Stimulated activated CD4-positive, alpha-beta T cell treated with anti-CD3 and anti-CD28 coated beads, TNF-alpha, amount 100 ng/mL, for 1 hour (primary cell): ENCODE measurements at regions not wholly inside any gene's neighbourhood (a gene's known extent, or its start where the extent isn't known, plus 50 kb on each side); places are given as distances from the start of the nearest gene placed in this dataset.
"Not testable (repeated sequence)": the region's sequence is repeated elsewhere in the genome, so short reads cannot be mapped to it uniquely, and the experiment has no call there.

Experiments
- DNase-seq, 3 donors: peaks; one replicate each; pipeline ENCODE4 v3.0.0-alpha.2; 2020; ENCODE audit warnings: low read depth in 3 of 3, low spot score in 1 of 3

- DNase-seq = no peak
These were observed 60.2 kb downstream of the TFAP2C start for GRCh38 chr20:56689318-56689717.

DNA sequence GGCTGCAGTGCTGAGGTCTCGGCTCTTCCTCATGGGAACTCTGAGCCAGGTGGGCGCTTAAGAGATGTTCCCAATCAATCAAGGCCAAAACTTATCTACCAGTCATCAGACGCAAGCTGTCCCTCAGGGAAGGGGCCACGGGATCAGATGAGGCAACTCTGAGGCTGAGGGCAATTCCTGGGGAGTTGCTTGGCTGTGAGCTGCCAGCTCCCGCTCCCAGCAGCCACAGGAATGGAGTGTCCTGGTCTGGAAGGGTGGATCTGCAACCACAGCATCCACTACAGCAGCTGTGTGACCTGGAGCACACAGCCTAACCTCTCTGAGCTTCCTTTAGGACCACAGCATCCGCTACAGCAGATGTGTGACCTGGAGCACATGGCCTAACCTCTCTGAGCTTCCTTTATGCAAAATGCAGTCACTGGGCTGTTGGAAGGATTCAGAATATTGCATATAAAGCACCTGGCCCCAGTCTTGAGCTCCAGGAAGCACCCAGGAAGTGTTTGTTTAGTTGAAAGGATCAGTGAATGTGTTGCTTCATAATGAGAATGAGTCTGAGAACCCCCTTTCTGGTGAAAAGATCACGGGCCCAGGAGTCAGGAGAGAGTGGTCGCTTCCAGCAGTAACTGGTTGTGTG is 60.9 kb downstream of the TFAP2C start:
- DNase-seq = no peak

DNA sequence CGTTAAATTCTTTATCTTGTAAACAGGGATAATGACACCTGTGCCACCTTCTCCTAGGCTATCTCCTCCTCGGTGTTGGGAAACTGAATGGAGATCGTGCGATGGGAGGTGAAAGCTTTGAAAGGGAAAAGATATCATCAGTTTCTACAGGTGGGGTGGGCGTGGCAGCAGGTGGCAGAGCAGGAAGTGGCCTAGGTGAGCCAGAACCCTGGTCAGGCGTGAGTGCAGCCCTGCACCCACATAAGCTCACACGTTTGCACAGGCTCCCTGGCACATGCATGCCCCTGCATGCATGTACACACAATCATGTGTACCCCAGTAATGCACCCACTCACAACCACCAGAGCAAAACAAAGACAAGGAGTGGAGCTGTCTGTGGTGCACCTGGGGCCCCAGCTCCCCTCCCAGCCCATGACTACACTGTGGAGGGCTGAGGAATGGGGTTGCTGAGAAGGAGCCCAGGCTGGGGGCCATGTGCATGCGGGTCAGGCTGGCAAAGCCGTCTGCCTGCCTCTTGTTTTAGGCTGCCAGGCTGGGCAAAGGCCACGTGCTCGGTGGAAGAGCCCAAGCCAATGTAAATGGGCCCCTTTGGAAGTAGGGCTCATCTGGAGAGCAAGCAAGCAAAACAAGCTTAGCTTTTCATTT is 61.5 kb downstream of the TFAP2C start:
- DNase-seq = no peak

GRCh38 chr20:56691325-56691998 is 62.4 kb downstream of the TFAP2C start:
- no peak for DNase-seq

DNA sequence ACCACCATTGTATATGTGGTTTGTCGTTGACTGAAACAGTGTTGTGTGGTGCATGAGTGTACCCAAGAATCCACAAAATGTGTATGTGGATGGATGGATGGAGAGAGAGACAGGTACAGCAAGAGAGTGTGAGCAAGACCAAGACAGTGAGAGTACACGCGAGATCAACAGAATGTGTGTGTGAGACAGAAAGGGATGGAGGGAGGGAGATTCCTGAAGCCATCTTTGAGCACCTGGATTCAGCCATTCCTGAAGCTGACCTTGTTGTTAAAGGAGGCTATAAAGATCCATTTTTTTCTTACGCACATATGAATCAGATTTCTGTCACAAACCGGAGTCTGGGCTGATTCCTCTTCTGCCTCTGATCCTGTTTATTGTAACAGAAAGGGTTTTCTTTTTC is 64.1 kb downstream of the TFAP2C start:
- no peak for DNase-seq

- no peak for DNase-seq
These were observed 68.4 kb downstream of the TFAP2C start for GRCh38 chr20:56697476-56697875.

GRCh38 chr20:56698297-56698696 is 69.2 kb downstream of the TFAP2C start:
- DNase-seq = no peak

DNA sequence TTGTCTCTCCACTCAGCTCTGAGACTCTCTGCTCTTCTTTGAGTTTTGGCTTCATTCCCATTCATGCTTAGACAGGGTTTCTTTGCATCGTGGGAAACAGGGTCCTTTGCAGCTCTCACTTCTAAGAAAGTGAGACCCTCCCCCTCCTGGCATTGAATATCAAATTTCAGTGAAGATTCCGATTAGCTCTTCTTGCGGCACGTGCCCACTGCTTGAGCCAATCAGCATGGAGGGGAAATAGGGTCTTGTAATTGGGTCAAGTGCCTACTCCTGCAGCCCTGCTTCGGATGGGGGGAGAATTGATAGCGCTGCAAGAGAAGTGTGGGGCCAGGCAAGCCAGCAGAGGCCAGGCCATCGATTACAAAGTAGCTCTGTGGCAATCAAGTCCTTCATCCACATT is 69.6 kb downstream of the TFAP2C start:
- no peak for DNase-seq

GRCh38 chr20:56702931-56703840 is 74.1 kb downstream of the TFAP2C start:
- no peak for DNase-seq

GRCh38 chr20:56706867-56707360 is 77.8 kb downstream of the TFAP2C start:
- DNase-seq = no peak

DNA sequence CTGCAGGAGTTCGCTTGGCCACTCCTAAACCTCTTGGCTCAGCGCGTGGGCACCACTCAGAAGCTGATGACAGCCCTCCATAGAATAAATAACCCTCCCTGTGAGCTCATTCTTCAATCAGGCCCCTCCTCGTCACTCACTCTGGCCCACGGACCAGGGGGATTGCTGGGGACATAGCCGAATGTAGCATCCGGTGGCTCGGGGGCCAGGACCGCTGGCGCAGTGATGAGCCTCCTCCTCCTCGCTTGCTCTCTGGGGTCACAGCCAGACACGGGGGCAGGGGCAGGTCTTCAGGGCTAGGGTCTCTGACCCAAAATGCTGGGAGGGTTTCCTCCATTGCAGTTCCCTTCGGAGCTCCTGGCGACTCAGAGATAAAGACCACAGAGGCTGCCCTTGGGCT is 79.9 kb downstream of the TFAP2C start:
- no peak for DNase-seq

DNA sequence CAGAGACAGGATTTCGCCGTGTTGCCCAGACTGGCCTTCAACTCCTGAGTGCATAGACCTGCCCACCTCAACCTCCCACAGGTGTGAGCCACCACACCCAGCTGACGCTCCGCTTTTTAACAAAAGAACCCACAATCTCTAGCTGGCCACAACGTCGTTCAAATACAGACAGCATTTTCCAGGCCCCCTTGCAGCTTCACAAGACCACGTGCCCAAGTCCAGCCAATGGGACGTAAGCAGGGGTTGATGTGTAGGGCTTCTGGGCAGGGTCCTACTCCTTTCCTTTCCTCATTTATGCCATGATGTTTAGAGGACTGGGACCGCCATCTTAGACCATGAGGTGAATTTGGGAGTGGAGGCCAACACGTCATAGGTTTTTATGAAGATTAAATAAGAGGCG is 81.0 kb downstream of the TFAP2C start:
- DNase-seq = no peak

DNA sequence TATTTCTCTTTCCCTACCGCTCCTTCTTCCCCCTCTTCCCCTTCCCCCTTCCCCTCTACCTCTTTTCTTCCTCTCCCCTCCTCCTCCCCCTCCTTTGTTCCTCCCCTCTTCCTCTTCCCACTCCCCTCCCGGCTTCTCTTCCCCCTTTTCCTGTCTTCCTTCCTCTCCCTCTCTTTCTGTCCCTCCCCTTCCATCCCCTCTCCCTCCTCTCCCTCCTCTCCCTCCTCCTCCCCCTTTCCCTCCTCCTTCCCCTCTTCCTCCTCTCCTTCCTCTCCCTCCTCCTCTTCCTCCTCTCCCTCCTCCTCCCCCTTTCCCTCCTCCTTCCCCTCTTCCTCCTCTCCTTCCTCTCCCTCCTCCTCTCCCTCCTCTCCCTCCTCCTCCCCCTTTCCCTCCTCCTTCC is 81.5 kb downstream of the TFAP2C start:
- DNase-seq = not testable (repeated sequence)

DNA sequence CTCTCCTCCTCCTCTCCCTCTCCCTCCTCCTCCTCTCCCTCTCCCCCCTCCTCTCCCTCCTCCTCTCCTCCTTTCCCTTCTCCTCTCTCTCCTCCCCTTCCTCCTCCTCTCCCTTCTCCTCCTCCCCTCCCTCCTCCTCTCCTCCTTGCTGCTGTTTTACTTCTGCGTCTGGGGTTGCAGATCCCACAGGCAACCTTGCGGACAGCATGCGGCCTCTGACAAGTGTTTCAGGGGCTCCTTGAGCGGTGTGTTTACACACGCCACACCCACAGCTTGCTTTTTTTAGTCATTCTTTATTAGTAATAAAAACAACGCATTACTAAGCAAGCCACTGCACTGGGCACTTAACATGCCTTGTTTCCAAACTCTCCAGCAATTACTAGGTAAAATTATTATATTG is 81.9 kb downstream of the TFAP2C start:
- DNase-seq = no peak

GRCh38 chr20:56715309-56715708 is 86.2 kb downstream of the TFAP2C start:
- DNase-seq = no peak

DNA sequence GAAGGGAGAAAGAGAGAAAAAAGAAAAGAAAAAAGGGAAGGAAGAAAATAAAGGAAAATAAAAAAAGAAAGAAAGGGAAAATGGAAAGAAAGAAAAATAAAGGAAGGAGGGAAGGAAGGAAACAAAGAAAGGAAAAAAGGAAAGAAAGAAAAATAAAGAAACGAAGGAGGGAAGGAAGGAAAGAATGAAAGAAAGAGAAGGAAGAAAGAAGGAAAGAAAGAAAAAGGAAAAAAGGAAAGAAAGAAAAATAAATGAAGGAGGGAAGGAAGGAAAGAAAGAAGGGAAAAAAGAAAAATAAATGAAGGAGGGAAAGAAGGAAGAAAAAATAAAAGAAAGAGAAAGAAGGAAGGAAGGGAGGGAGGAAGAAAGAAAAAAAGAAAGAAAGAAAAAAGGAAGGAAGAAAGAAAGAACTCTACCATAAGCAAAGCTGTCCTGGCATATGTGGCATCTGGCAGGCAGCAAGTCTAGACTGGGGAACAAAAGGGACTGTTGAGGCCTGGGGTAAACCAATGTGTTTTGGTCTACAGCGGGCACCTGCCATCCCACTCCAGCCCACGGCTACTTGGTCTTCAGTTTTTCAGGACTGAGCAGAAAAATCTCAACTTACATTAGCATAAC is 86.9 kb downstream of the TFAP2C start:
- no peak for DNase-seq

- DNase-seq = no peak
These were observed 87.7 kb downstream of the TFAP2C start for GRCh38 chr20:56716806-56717205.

DNA sequence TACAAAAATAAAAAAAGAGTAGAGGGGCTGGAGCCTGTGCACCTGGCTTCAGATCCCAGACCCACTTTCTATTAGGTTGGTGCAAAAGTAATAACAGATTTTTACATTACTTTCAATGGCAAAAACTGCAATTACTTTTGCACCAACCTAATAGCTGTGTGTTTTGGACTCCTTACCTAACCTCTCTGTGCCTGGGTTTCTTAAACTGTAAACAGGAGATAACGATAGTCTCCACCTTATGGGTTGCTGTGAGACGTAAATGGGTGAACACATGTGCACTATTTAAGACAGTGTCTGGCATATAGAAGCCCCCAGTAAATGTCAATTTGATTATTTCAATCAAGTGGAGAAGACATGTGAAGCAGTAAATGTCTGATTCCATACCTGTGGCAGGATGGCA is 89.7 kb downstream of the TFAP2C start:
- DNase-seq = no peak

GRCh38 chr20:56720620-56721213 is 91.6 kb downstream of the TFAP2C start:
- DNase-seq = no peak

GRCh38 chr20:56722042-56722441 is 92.9 kb downstream of the TFAP2C start:
- no peak for DNase-seq

GRCh38 chr20:56723331-56723730 is 94.2 kb downstream of the TFAP2C start:
- DNase-seq = no peak
